HCT116 (cell line): ENCODE measurements at regions not wholly inside any gene's neighbourhood (a gene's known extent, or its start where the extent isn't known, plus 50 kb on each side); places are given as distances from the start of the nearest gene placed in this dataset.

Source experiments
- CEBPB ChIP-seq: IDR thresholded peaks from 2 replicates; pipeline ENCODE4 v1.6.1; 2012; ENCODE audit warnings: low read depth
- EGR1 ChIP-seq: IDR thresholded peaks from 2 replicates; pipeline ENCODE4 v1.6.1; 2012; ENCODE audit warnings: low read depth
- ELF1 ChIP-seq: IDR thresholded peaks from 2 replicates; pipeline ENCODE4 v1.6.1; 2012; ENCODE audit warnings: low read depth, borderline replicate concordance
- RAD21 ChIP-seq: IDR thresholded peaks from 2 replicates; pipeline ENCODE4 v1.6.1; 2012; ENCODE audit warnings: low read depth, mild to moderate bottlenecking
- SIN3A ChIP-seq: IDR thresholded peaks from 2 replicates; pipeline ENCODE4 v1.6.1; 2012; ENCODE audit warnings: low read depth
- SRF ChIP-seq: IDR thresholded peaks from 2 replicates; pipeline ENCODE4 v1.6.1; 2012; ENCODE audit warnings: low read depth
- ZNF274 ChIP-seq: fragments of 200-500 bp; sonication (Bioruptor generic); IDR thresholded peaks from 2 replicates; pipeline ENCODE4 v1.6.1; 2014; ENCODE audit warnings: mild to moderate bottlenecking, low read depth, low read length, inconsistent platforms
- TF ChIP-seq, protein P1 (sequence below): IDR thresholded peaks from 2 replicates; pipeline ENCODE4 v1.6.1; 2012
- TF ChIP-seq, protein P2 (sequence below): IDR thresholded peaks from 2 replicates; pipeline ENCODE4 v1.6.1; 2012; ENCODE audit warnings: low read depth
- TF ChIP-seq, protein P3 (sequence below): IDR thresholded peaks from 2 replicates; pipeline ENCODE4 v1.6.1; 2012

DNA sequence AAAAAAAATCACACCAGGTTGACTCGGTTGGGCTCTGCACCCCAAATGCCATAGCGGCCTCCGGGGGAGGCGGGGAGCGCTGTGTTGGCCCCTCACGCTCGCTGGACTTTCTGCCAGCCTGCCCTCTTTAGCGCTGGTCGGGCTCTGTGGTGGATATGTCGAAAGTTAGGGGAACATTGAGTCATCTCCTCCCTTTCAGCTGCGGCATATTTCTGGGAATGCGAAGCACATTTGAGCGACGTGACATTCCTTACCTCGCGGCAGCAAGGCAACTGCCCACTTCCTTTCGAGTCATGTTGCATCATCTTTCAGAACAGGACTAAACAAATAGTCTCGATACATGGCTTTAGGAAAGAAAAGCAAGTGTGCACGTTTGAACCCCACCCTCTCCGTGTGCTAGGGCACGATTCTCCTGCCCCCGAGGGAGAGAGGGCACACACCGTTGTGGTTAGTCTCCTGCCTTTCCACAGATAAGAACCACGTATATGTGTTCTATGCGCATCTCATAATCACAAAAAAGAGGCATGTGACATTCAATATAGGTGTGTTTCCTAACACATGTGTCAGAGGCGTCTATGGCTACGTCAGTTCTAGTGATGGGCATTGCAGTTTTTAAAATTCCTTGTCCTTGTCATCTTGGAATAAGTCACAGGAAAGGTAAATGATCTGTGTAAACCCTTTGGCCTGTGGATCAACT is 105.9 kb upstream of the SLC45A1 start (continued):
- TF ChIP-seq, protein P1, sequence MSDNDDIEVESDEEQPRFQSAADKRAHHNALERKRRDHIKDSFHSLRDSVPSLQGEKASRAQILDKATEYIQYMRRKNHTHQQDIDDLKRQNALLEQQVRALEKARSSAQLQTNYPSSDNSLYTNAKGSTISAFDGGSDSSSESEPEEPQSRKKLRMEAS: no peak
- TF ChIP-seq RAD21: no peak
- no peak for TF ChIP-seq SRF
- TF ChIP-seq ELF1: no peak
- no peak for TF ChIP-seq SIN3A
- no peak for TF ChIP-seq EGR1
- no peak for TF ChIP-seq ZNF274
- no peak for TF ChIP-seq CEBPB
- TF ChIP-seq, protein P2, sequence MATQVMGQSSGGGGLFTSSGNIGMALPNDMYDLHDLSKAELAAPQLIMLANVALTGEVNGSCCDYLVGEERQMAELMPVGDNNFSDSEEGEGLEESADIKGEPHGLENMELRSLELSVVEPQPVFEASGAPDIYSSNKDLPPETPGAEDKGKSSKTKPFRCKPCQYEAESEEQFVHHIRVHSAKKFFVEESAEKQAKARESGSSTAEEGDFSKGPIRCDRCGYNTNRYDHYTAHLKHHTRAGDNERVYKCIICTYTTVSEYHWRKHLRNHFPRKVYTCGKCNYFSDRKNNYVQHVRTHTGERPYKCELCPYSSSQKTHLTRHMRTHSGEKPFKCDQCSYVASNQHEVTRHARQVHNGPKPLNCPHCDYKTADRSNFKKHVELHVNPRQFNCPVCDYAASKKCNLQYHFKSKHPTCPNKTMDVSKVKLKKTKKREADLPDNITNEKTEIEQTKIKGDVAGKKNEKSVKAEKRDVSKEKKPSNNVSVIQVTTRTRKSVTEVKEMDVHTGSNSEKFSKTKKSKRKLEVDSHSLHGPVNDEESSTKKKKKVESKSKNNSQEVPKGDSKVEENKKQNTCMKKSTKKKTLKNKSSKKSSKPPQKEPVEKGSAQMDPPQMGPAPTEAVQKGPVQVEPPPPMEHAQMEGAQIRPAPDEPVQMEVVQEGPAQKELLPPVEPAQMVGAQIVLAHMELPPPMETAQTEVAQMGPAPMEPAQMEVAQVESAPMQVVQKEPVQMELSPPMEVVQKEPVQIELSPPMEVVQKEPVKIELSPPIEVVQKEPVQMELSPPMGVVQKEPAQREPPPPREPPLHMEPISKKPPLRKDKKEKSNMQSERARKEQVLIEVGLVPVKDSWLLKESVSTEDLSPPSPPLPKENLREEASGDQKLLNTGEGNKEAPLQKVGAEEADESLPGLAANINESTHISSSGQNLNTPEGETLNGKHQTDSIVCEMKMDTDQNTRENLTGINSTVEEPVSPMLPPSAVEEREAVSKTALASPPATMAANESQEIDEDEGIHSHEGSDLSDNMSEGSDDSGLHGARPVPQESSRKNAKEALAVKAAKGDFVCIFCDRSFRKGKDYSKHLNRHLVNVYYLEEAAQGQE: no peak
- TF ChIP-seq, protein P3, sequence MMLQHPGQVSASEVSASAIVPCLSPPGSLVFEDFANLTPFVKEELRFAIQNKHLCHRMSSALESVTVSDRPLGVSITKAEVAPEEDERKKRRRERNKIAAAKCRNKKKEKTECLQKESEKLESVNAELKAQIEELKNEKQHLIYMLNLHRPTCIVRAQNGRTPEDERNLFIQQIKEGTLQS: no peak
